Activated CD8-positive, alpha-beta memory T cell treated with anti-CD3 and anti-CD28 coated beads, Interleukin-2, amount 50 U/mL, for 1 hour (primary cell): ENCODE measurements at regions not wholly inside any gene's neighbourhood (a gene's known extent, or its start where the extent isn't known, plus 50 kb on each side); places are given as distances from the start of the nearest gene placed in this dataset.
"Not testable (repeated sequence)": the region's sequence is repeated elsewhere in the genome, so short reads cannot be mapped to it uniquely, and the experiment has no call there.

ENCODE experiments used
- DNase-seq: peaks from one replicate; pipeline ENCODE4 v3.0.0-alpha.2; 2020; ENCODE audit errors: extremely low read depth

DNA sequence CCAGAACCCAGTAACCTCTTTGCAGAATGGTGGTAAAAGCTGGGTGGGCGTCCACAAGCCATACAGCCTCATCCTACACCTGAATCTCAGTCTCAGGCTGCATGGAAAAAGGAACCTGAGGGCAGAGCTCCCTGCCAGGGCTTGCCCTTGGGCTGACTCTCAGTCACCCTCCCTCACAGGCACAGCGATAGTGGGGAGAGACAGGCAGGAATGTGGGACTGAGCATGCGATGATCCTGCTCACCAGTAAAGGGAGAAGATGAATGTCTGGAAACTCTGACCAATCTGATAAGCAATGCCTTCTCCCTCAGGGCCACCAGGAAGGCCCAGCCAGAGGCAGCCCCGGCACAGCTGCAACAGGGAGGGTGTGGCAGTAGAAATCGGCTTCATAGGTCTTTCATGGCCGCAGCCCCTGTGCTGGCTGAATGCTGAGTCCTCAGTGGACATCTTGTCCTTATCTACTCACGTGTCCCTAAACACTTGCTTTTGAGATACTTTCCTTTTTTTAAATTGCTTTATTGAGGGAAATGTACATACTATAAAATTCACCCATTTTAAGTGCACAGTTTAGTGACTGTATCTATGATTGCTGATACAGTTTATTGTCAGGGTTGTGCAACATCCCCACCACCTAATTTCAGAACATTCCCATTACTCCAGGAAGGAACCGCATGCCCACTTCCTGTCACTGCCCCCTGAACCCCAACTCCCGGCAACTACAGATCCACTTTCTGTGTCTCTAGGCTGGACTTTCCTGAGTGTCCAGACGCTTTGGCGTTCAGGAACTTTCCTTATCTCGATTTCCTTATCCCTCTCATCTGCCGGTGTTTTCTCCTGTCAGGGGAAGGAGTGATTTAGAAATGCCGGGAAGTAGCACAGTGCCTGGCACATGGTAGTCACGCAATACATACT lies 258.1 kb downstream of the PCNX1 start:
- DNase-seq: no peak

- DNase-seq: no peak
These were observed 259.1 kb downstream of the PCNX1 start for GRCh38 chr14:71166180-71166837.

DNA sequence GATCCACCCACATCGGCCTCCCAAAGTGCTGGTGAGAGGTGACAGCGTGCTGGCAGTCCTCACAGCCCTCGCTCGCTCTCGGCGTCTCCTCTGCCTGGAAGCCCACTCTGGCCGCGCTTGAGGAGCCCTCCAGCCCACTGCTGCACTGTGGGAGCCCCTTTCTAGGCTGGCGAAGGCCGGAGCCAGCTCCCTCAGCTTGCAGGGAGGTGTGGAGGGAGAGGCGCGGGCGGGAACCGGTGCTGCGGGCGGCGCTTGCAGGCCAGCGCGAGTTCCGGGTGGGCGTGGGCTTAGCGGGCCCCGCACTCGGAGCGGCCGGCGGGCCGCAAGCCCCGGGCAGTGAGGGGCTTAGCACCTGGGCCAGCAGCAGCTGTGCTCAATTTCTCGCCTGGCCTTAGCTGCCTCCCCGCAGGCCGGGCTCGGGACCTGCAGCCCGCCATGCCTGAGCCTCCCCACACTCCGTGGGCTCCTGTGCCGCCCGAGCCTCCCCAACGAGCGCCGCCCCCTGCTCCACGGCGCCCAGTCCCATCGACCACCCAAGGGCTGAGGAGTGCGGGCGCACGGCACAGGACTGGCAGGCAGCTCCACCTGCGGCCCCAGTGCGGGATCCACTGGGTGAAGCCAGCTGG lies 260.2 kb downstream of the PCNX1 start:
- DNase-seq: not testable (repeated sequence)

DNA sequence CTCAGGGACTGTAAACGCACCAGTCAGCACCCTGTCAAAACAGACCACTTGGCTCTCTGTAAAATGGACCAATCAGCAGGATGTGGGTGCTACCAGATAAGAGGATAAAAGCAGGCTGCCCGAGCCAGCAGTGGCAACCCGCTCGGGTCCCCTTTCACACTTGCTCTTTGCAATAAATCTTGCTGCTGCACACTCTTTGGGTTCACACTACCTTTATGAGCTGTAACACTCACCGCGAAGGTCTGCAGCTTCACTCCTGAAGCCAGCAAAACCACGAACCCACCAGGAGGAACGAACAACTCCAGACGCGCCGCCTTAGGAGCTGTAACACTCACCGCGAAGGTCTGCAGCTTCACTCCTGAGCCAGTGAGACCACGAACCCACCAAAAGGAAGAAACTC lies 260.9 kb downstream of the PCNX1 start:
- DNase-seq: not testable (repeated sequence)

DNA sequence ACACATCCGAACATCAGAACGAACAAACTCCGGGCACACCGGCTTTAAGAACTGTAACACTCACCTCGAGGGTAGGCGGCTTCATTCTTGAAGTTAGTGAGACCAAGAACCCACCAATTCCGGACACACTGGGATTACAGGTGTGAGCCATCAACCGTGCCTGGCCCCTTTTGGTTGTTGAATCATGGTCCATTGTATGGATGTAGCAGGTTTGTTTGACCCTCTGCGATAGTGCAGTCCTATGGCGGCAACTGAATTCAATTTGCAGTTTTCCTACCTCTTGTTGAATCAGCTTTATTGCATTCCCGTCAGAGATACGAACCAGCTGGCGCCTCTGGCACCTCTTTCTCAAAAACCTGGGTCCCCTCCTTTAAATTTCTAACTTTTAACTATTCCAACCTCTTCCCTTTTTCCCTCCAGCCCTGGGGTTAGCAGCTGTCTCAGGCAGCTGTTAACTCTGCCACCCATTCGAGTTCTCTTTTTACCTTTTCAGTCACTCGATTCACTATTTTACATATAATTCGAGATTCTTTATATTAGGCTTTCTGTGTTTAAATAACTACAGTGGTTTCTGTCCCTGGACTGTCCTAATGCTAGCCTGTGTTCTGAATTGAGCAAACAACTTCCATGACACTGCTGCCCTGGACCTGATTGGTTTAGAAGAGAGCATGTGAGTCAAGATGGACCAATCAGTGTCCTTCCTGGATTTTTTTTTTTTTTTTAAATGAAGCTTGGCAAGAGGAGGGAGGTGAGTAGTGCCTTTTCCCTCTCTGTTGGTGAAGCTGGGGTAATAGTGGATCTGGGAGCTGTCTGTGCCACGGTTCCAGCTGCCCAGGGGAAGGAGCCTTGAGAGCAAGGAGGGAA lies 261.5 kb downstream of the PCNX1 start:
- no peak for DNase-seq

- no peak for DNase-seq
These were observed 262.6 kb downstream of the PCNX1 start for GRCh38 chr14:71169861-71170260.

DNA sequence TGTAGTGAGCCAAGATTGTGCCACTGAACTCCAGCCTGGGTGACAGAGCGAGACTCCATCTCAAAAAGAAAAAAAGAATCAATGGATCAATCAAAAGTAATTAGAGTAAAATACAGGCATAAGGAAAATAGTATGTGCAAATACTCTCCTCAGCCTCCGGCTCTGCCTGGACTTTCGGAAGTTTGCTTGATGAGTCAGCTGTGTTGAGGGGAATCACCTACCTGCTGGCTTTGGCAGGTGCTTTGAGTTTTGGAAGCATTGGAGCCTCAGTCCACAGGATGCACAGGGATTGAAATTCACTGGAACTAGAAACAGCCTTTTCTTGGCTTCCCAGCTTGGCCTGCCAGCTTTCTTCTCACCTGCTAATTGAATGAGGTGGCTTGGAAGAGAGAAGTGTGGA lies 268.2 kb downstream of the PCNX1 start:
- DNase-seq: no peak

- DNase-seq: no peak
These were observed 271.8 kb downstream of the PCNX1 start for GRCh38 chr14:71179066-71179465.

DNA sequence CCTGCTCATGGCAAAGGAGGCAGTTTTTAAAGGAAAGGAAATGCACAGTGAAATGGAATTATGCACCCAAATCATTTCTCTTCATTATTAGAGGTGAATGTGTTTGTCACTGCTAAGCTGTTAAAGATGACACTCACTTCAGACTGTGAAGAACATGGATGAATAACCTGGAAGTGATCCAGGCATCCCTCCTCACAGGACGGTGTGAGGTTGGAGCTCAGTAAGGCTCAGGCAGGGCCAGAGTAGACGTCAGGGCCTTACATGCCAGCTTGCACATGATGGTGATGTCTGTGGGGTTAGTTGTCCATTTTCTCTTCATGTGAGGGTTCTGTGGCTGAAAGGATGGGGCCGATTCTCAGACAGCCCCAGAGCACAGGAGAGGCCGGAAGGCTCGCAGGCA lies 273.1 kb downstream of the PCNX1 start:
- DNase-seq: no peak

DNA sequence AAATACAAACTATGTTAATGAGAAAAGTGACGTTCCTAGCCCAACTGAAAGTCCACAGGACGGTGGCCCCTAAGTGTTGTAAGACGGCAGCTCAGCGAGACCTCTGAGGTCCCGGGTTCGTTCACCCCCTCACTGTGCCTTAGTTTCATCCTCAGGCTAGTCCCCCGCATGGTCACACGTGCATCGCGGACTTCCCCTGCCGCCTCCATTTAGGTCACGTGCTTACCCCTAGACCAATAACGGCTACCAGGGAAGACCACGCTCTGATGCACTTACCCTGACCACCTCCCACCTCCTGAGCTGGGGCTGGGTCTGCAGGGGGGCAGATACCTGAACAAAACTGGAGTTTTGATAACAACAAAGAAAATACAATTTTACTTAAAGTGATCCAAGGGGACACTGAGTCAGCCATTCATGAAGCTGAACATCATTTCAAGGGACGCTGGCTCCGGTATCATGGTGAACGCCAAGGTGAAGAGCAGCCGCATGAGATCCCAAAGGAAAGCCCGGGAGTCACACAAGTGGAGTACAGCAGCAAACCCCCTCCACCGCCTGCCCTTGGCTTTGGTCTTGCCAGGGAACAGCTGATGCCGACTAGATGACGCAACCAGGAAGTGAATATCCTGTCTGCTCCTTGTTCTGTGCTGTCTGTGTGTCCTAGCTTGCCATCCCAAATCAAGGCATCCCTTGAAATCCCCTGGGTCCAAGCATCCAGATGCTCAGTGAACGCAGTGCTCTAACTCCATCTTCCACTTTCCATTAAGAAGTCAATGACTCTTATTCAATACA lies 274.1 kb downstream of the PCNX1 start:
- no peak for DNase-seq

DNA sequence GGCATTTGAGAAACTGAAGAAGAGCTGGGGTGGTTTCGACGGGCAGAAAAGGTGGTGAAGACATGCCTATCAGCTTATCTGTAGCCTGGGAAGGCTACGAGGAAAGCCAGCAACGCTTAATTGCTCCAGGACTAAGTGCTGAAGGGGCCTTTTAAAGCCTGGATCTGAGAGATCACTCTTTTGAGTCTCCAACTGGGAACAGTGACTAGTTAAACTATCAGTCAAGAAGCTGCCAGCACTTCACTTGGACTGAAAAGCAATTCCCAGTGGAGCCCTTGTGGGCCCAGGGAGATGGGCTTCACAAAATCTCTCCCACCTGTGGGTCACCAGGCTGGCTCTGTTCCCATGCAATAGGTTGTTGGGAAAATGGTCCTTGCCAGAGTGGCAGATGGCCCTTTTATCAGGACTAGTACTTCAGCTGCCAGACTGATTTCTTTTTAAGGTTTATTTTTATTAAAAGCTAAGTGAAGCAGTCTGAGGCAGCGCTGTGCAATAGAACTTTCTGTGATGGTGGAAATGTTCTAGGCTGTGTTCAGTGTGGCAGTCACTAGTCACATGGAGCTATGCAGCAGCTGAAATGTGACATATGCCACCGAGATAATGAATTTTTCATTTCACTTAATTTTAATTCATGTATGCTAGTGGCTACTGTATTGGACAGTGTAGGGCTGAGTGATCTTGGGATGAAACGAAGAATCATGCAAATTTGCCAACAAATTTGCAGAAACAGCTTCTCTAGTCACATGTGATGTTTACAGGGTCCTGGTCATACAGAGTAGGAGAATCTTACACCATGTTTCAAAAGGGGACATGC lies 276.8 kb downstream of the PCNX1 start:
- no peak for DNase-seq

- no peak for DNase-seq
These were observed 278.4 kb downstream of the PCNX1 start for GRCh38 chr14:71185637-71186036.

GRCh38 chr14:71187633-71188356 lies 280.5 kb downstream of the PCNX1 start:
- DNase-seq: no peak

DNA sequence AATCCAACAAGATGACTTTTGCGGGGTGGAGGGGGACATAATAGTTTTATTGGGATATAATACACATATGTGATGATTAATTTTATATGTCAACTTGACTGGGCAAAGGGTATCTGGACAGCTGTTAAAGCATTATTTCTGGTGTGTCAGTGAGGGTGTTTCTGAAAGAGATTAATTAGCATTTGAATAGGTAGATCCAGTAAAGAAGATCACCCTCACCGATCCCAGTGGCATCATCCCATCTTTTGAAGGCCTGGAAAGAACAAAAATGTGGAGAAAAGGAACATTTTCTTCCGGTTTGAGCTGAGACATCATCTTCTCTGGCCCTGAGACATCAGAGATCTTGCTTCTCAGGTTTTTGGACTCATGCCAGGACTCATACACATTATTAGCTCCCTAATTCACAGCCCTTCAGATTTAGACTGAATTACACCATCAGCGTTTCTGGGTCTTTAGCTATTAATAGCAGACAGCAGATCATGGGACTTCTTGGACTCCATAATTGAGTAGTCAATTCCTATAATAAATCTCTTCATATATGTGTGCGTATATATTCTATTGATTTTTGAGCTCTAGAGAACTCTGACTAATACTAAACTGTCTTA lies 283.6 kb downstream of the PCNX1 start:
- no peak for DNase-seq

DNA sequence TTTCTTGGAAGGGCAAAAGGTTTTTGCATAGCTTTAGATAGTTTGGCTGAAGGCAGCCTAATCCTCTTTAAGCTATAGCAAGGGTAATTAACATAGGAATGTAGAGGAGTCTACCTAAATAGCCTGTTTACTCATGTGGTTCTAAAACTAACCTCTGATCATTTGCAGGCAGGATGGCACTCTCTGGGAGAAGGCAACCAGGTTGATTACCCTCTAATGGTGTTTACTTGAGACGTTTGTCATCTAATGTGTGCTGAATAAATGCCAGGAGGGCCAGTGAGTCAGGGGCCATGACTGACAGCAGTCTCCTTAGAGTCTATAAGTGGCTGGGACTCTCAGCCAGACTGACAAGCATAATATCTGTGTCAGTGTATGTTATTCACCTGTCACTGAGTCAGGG lies 286.4 kb downstream of the PCNX1 start:
- no peak for DNase-seq

- DNase-seq: no peak
These were observed 287.0 kb downstream of the PCNX1 start for GRCh38 chr14:71194251-71194650.

DNA sequence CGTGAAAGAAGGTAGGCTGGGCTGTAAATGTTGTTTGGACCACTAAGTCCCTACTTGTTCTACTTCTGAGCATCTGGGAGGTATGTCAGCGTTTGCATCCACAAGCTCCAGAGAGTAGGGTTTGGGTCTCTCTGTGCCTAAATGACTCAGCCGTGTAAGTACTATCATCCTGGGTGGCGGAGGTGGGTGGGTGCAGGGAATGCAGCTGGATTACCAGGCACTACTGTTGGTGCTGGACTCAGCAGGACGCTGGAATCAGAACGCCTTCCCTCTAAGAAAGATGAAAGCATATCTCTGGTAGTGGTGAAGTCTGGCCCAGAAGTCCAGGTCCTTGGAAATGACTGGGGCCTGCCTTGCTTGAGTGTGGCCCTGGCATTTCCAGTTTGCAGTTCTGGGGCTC lies 289.7 kb downstream of the PCNX1 start:
- no peak for DNase-seq

DNA sequence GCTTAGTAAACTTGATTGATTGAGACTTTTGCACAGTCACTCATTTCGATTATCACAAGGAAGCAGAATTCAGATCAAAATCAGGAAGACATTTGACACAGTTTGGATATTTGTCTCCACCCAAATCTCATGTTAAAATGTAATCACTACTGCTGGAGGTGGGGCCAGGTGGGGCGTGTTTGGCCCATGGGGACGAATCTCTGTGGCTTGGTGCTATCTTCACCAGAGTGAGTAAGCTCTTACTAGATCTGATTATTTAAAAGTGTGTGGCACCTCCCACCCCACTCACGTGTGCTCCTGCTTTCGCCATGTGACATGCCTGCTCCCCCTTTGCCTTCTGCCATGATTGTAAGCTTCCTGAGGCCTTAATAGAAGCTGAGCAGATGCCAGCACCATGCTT lies 291.4 kb downstream of the PCNX1 start:
- no peak for DNase-seq

DNA sequence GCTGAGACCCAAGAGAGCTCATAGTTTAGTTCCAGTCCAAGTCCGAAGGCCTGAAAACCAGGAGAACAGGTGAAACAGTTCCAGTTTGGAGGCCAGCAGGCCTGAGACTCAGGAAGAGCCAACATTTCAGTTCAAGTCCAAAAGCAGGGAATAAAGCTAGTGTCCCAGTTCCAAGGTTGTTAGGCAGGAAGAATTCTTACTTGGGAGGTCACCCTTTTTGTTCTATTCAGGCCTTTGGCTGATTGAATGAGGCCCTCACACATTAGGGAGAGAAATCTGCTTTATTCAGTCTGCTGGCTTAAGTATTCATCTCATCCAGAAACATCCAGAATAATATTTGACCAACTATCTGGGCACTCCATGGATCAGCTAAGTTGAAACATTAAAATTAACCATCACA lies 294.6 kb downstream of the PCNX1 start:
- DNase-seq: no peak
